Bronchial epithelial cell (primary cell): ENCODE measurements at regions not wholly inside any gene's neighbourhood (a gene's known extent, or its start where the extent isn't known, plus 50 kb on each side); places are given as distances from the start of the nearest gene placed in this dataset.

Source experiments
- DNase-seq: peaks from one replicate; pipeline ENCODE4 v3.0.0-alpha.2; 2010; ENCODE audit warnings: low read depth
- FAIRE-seq: peaks from 2 replicates; lab custom pipeline; 2011; peaks lifted over from hg19 to GRCh38; lab: Jason Lieb, UNC
- H3K27me3 ChIP-seq: 2 replicates; pipeline ENCODE4 v1.5.1; 2011; ENCODE audit warnings: low read length; ENCODE audit not compliant: control insufficient read depth, insufficient read depth
- H3K36me3 ChIP-seq: 2 replicates; pipeline ENCODE4 v1.5.1; 2011; ENCODE audit warnings: low read length; ENCODE audit not compliant: control insufficient read depth, insufficient read depth
- H3K4me3 ChIP-seq: 2 replicates; pipeline ENCODE4 v1.5.1; 2011; ENCODE audit warnings: mild to moderate bottlenecking, low read depth, low read length, control low read depth
- CTCF ChIP-seq: IDR thresholded peaks from 2 replicates; pipeline ENCODE4 v1.5.1; 2011; ENCODE audit warnings: mild to moderate bottlenecking, moderate library complexity, low read length, control low read depth, inconsistent platforms; ENCODE audit not compliant: insufficient read depth, severe bottlenecking

DNA sequence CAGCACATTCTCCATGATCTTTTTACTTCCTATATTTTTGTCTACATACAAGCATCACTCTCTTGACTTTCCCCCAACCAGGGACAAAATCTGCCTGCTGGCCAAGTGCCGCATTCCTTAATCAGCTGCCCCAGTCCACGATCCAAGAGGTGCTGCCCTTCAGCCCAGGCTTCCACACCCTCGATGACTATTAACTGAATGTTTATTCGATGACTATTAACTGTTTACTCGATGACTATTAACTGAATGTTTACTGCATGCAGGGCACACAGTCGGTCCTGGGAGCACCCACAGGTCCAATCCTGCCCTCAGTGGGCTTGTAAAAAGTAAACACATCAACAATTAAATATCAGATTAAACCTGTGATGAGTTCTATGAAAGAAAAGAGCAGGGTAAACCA, 256.9 kb downstream of the ARRDC4 start:
- no peaks in the 10 kb centered on the region for H3K36me3 ChIP-seq
- H3K27me3 ChIP-seq = no peaks in the 10 kb centered on the region
- no peak for TF ChIP-seq CTCF
- FAIRE-seq (no peak), DNase-seq (no peak)
- H3K4me3 ChIP-seq = no peak overlapping the region

GRCh38 chr15:98221144-98221543, 260.6 kb downstream of the ARRDC4 start:
- no peaks in the 10 kb centered on the region for H3K36me3 ChIP-seq
- no peak for FAIRE-seq
- DNase-seq = no peak
- H3K27me3 ChIP-seq = no peaks in the 10 kb centered on the region
- no peak overlapping the region for H3K4me3 ChIP-seq
- no peak for TF ChIP-seq CTCF

DNA sequence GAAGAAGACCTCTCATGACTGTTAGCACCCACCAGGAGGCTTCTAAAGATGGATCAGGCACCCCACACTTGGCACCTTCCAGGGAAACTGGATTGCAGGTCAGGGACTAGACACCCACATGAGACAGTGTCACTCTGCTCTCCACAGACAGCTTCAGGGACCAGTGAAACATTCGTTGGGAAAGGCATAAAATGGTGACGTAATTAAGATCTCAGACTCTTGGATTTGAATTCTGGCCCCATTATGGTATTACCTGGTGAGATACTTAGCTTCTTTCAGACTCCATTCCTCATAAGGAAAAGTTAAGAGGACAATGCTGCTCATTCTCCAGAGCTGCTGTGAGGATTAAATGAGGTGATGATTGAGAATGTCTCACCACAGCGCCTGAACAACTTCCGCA, 261.1 kb downstream of the ARRDC4 start:
- FAIRE-seq = peak; percentile 66
- TF ChIP-seq CTCF = no peak
- no peaks in the 10 kb centered on the region for H3K36me3 ChIP-seq

GRCh38 chr15:98226149-98226548, 265.6 kb downstream of the ARRDC4 start:
- no peaks in the 10 kb centered on the region for H3K36me3 ChIP-seq
- DNase-seq (peak; percentile 8), FAIRE-seq (no peak)
- no peaks in the 10 kb centered on the region for H3K27me3 ChIP-seq
- no peak for TF ChIP-seq CTCF
- H3K4me3 ChIP-seq = no peak overlapping the region

More for the DNA sequence above, 261.1 kb downstream of the ARRDC4 start:
- Histone ChIP-seq H3K4me3 (no peak overlapping the region), H3K27me3 (no peaks in the 10 kb centered on the region)
- DNase-seq = no peak

DNA sequence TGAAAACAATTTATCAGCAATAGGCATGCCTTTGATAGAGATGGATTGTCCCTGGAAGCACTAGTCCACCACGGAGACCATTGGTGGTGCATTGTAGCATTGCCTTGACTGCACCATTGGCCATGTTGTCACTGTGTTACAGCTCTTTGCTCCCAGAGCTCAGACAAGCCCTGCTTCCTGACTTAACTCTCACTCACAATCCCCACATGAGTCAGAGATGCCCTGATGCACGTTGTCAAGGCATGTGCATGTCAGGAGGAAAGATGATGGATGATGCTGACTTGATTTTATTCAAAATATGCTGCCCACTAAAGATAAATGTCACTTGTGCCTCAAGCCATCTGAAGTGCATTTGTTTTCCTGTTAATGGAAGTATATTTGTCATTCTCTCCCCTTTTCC, 266.1 kb downstream of the ARRDC4 start:
- FAIRE-seq (no peak), DNase-seq (peak; percentile 33)
- H3K4me3 ChIP-seq = no peak overlapping the region
- TF ChIP-seq CTCF = no peak
- H3K27me3 ChIP-seq = no peaks in the 10 kb centered on the region
- no peaks in the 10 kb centered on the region for H3K36me3 ChIP-seq

DNA sequence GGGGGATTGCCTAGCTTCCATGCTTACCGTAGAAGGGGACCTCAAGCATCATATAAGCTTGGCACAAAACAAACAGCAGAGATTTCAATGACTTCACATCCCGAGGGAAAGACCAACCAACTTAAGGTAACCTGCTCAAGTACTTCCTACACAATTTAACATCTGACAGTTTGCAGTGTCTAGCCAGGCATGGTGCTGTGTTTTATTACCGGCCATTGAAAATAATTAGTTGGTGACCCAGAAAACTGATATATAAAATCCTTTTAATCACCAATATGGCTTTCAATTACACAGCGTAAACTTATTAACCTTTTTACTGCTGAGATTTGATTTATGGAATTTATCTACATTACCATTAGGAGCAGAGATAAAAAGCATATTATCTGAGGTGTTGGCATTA, 268.3 kb downstream of the ARRDC4 start:
- TF ChIP-seq CTCF = no peak
- H3K36me3 ChIP-seq = no peaks in the 10 kb centered on the region
- DNase-seq (no peak), FAIRE-seq (no peak)
- H3K27me3 ChIP-seq = no peaks in the 10 kb centered on the region
- no peak overlapping the region for H3K4me3 ChIP-seq
